Midbrain (tissue), 1 donor: ENCODE measurements at regions not wholly inside any gene's neighbourhood (a gene's known extent, or its start where the extent isn't known, plus 50 kb on each side); places are given as distances from the start of the nearest gene placed in this dataset.
"Not testable (repeated sequence)": the region's sequence is repeated elsewhere in the genome, so short reads cannot be mapped to it uniquely, and the experiment has no call there.

Experiments used
- DNase-seq: peaks from one replicate; lab custom pipeline; 2025; lab: John Stamatoyannopoulos, UW

DNA sequence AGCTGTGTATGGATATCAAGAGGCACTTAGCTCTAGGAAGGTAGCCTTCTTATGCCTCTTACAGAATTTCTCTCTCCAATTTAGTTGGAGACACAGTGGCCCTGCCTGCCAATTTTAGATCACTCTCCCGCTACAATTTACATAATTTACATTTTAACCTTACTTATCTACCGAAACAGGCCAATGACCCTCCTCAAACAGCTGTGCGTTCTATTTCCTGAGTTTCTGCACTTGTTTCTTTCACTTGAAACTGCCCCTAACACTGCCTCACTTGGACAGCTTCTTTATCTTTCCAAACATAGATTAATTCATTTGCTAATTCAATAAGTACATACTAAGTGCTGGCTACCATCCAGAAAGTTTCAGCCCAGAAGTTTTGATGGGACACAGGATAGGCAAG is 52.9 kb upstream of the HDDC2 start:
- DNase-seq, result no peak

DNA sequence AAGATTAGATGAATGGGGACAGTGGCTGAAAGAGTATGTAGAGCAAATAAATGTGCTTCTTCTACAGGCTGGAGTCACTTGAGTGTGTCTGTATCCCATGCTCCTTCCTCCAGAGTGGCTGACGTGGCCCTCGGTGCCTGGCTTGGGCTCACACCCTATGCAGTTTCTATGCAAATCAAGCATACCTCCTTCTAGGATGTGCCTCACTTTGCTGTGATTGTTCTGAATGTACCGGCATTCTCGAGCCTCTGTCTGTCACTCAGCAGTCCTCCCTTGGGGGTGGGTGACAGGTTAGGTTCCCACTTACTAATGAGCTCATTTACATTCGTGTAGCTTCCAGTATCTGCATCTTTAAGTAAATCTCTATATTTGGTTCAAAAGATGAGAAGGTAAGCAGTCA is 55.1 kb upstream of the HDDC2 start:
- no peak for DNase-seq

DNA sequence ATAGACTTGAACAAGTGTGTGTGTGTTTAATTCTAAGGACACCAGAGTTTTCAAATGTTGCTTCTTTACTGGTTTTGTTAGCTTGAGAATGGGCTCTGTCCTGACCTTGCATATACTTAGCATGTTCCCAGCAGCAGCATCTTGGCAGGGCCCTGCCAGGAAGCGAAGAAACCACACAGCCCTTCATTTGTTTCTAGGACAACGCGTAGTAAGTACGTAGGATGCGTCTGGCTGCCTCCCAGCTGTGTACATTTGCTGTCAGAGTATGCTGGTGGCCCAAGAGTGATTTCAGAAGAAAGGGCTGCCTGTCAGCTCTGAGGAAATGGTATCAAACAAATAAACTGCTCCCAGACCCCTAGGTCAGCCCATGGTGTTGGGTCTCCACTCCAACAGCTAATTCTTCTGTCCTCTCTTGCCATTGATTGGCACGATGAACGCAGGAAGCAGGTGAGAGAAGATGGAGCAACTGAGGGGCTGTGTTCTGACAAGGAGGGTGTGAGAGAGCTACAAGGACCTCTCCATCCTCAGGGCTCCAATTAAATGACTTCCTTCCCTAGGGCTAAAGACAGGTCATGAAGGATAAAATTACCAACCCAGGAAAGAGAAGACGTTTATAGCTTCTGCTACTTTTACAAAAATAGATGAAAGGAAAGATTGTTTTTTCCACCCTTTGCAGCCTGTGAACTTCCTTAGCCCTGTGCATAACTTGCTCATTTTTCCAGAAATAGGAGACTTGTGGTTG is 55.9 kb upstream of the HDDC2 start:
- no peak for DNase-seq

DNA sequence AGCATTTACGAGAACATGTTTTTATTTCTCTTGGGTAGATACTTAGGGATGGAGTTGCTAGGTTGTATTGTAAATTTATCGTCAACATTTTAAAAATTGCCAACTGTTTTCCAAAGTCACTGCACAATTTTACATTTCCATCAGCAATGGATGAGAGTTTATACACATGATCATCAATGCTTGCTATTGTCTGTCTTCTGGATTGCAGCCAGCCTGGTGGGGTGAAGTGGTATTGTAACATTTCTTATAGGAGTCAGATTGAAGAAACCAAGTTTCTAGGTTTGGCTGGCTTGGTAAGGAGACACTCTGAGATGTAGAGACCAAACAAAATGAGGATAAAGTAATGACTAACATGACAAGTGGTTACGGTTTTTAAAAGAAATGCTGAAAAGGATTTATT is 57.1 kb upstream of the HDDC2 start:
- DNase-seq, result no peak

DNA sequence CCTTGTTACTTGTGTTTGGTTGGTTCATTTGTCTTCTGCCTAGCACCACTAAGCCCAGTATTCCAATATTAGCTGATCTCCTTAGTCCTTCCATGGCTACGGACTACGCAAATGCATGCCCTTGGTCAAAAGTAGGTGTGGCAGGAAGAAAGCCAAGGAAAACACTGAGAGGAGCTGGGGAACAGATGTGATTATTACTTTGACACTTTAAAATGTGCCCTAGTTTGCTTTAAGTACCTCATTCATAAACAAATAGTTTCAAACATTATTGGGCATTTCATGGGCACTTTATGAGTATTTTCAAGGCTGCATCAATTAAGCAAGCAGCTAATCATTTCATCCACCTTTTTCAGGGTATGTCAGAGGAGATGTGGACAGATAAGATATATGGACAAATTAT is 60.1 kb upstream of the HDDC2 start:
- no peak for DNase-seq

DNA sequence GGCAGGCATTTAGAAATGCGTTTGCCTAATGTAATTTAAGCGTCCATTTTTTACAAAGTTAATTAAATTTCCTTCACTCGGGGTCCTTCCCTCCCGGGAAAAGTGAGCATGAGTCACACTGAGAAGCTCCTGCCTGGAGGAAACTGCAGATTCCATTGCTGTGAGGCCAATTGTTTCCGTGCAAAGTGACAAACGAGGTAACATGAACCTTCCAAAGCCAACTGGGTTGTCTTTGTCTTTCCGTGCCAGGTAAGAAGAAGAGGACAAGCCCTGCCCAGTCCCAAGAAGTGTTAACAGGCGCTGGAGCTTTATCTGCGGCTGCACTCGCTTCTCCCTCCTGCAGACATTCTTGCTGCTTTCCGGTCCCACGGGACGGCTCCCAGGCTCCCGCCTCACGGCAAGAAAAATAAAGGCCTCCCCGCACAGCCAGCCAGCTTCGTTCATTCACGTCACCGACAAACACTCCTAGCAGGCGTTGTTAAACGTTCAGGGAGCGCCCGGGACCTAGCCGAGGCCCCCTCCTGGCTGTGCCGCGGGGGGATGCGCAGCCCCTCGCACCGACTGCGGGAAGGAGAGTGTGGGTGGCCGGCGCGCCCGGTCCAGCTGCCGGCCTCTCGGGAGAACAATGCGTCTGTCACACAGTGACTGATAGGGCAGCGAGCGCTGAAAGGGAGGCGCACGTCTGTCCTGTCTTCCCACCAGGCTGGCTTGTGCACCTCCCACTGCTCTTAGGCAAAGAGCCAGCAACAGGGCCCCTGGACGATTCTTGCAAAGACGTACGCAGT is 61.5 kb upstream of the HDDC2 start:
- peak; percentile 16 for DNase-seq

DNA sequence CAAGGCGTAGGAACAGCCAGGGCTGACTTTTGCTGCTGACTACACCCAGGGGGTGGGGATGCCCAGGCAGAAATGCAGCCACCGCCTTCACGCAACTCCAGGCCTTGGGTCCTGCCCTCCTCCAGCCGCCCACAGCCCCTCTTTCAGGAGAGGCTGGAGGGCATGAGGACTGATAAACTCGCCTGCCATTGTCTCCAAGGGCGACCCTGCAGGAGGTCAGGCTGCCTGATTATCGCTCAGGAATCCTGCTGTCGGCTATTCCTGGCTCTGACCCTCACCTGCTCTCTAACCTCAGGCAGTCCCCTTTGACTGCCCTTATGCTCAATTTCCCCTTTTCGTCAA is 62.0 kb upstream of the HDDC2 start:
- no peak for DNase-seq

DNA sequence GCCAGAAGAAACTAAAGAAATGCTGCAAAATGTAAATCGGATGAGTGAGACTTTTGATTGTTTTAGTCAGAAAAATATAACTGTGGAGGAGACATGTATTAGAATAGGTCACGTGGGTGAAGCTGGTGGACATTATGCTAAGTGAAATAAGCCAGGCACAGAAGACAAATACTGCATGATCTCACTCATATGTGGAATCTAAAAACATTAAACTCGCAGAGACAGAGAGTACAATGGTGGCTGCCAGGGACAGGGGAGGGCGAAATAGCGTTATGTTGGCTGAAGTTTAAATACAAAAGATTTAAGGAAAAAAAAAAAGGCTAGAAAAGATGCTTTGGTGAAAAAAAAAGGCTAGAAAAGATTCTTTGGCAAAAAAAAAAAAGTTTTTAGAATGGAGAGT is 63.5 kb upstream of the HDDC2 start:
- no peak for DNase-seq

DNA sequence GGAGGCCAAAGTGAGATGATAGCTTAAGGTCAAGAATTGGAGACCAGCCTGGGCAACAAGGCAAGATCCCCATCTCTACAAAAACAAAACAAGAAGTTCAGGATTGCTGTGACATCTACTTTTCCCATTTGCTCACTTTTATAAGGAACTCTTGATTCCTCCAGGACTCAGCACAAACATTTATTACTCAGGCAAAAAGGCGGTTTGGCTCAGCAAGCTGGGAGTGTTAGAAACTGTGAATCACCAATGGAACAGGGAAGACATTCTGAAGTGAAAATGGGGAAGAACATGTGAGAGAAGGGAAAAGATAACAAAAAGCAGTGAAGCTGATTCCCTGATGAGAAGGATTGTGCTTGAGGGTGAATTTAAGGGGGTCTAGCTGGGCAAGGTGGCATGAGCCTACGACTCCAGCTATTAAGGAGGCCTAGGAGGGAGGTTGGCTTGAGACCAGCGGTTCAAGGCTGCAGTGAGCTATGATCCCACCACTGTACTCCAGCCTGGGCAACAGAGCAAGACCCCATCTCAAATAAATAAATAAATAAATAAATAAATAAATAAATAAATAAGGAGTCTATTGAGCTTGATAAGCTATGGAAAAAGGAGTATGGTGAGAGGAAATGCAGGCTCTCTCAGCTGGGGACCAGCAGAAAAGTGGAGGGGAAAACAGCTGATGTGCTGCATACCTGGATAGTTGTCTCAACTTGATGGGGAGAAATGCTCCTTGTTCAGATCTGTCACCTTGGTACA is 65.4 kb upstream of the HDDC2 start:
- DNase-seq, result no peak

DNA sequence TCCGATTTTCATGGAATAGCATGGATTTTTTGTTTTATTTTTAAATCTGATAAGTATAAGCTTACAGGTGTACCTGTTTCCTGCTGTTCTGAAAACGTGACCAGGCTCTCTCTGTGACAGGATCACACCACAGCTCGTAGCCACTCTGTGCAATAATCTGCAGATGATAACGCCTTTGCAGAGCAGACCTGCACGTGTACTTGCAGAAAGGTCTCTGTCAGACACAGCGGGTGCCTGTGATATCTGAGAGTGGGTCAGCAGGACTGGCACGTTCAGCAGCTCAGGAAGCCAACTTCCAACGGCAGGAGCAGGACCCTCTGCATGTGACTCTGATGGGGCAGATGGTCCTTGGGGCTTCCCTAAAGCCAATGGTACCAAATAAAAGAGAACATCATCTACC is 68.6 kb upstream of the HDDC2 start:
- no peak for DNase-seq

DNA sequence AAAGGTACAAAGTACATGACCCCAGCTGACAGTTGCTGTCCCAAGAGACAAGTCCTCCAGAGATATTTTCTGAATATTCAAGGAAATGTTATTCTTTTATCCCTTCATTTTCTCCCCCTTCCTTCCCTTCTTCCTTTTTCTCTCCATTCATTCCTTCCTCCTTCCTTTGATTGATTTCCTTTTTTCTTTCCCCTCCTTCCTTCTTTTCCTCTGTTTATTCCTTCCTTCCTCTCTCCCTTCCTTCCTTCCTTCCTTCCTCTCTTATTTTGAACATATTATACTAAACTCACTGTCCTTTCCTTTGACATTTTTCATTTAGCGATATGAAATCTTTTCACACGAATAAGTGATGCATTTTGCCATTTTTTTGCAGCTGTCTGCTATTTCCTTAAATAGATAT is 73.2 kb upstream of the HDDC2 start:
- DNase-seq, result no peak

DNA sequence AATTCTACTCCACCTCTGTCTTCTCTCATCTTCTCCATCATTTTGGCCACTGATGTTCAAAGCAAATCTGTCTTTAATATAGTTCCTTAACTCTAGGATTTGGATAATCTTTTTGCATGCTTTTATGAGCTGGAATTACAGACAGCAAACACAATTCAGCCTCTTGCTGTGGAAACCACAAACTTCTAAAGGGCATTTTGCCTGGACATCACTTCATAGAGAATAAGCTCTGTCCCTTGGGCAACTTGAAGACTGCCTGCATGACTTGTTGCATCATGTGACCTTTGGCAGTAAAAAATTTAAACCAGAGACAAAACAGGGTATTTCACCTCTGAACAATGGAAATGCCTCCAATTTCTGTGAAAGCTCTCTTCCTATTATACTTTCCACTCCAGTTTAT is 74.1 kb upstream of the HDDC2 start:
- DNase-seq, result no peak

DNA sequence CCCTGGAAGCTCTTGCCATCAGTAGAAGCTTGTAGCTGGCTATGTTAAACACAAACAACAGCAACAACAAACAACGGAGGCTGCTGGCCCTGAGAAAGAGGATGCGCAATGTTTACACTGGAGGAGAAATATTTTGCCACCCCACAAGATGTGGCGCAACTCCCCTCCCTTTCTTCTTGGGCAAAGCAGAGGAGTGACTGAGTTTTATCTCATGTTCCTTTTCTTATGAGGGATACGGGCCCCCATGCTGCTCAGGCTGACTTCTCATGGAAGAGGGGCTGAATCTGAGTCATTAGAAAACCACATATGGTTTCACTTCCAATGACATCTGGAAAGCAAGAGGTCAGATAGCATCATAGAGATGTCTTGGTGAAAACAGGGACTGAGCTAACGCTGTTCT is 75.9 kb upstream of the HDDC2 start:
- DNase-seq, result no peak

DNA sequence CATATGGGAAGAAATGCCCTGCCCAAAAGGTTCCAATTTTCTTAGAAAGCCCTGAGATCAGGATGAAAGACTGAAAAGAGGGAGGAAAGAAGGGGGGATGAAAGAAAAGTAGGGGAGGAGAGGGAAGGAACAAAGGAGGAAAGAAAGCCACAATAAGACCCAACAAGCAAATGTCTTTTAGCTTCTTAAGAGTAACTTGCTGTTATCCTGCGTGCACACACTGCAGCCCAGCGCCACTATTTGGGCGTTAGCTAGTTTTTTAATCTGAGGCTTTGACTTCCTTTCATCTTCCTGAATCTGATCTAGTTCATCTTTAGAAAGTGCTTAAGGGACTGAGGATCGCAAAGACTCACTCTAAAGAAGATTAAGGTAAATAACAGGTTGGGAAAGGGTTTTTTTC is 77.4 kb upstream of the HDDC2 start:
- no peak for DNase-seq

DNA sequence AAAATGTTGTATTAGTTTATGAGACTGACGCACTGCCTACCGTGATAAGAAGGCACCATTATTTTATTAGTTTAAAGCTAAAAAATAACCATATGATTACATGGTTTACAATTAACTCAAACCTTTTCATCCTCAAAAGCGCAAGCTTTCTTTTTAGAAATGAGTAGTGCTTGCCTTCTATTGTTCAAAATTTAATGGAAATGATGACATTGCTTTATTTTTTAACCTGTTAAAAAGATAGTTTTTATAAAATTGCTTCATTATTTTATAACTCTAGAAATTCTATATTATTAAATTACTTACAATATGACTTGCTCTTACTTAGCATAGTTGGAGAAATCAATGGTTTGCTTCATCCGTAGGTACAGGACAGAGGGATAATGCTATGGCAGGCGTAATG is 78.7 kb upstream of the HDDC2 start:
- no peak for DNase-seq

DNA sequence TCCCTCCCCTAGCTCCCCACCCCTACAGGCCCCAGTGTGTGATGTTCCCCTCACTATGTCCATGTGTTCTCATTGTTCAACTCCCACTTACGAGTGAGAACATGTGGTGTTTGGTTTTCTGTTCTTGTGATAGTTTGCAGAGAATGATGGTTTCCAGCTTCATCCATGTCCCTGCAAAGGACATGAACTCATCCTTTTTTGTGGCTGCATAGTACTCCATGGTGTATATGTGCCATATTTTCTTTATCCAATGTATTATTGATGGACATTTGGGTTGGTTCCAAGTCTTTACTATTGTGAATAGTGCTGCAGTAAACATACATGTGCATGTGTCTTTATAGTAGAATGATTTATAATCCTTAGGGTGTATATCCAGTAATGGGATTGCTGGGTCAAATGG is 84.6 kb upstream of the HDDC2 start:
- DNase-seq, result not testable (repeated sequence)

DNA sequence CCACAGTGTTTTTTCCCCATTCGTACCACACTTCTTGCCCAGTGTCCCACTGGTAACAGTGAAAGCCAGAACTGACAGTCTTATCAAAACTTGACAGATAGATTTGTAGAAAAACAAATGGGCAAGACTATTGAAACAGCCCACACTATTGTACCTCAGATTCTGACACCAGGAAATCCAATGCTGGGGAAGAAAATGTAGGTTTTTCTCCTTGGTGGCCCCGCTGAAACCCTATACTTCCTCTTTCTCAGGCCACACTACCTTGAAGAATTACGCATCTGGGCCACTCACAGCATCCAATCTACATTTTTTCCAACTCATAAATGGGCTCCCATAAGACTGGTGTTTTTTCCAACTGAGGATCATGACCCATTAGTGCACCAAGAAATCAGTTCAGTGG is 90.9 kb upstream of the HDDC2 start:
- DNase-seq, result no peak

DNA sequence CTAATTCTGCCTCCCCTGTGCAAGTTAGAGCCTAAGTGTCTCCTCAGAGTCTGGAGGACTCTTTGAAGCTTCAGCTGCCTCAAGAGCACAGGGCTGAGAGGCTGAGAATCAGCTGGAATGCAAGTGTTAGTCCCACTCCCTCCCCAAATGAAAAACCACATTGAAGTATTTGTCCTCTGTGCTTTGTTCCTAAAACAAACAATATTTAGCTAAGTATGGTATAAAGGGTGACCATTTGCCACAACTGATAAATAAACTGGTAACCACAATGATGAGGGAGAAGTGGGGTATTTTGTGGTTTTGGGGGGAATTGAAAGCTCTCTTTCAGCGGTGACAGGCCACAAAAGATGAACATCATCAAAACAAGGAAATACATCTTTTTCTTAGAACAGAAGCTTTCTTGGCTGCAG is 91.7 kb upstream of the HDDC2 start:
- DNase-seq, result no peak

DNA sequence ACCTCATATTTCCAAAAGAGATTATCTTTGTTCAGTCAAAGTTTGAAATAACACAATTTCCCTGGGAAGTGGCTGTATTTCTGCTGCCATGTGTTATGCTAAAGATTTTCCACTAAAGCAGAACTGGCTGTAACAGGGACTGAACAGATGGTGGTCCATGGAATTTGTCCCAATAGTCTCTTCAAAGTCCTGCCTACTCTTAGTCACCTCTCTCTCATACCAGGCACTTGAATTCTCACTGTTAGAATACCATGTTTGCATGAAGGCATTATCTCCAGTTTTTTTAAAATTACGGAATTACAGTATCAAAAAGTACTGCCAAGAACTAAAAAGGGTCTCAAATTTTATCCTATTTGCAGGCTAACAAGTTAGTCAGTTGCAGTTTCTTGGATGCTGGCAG is 105.0 kb upstream of the HDDC2 start:
- DNase-seq, result no peak

DNA sequence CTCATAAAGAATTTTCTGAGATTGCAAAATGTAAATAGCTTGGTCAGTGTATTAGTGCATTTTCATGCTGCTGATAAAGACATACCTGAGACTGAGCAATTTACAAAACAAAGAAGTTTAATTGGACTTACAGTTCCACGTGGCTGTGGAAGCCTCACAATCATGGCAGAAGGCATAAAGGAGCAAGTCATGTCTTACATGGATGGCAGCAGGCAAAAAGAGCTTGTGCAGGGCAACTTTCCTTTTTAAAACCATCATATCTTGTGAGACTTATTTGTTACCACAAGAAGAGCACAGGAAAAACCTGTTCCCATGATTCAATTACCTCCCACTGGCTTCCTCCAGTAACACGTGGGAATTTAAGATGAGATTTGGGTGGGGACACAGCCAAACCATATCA is 112.7 kb upstream of the HDDC2 start:
- DNase-seq, result no peak

DNA sequence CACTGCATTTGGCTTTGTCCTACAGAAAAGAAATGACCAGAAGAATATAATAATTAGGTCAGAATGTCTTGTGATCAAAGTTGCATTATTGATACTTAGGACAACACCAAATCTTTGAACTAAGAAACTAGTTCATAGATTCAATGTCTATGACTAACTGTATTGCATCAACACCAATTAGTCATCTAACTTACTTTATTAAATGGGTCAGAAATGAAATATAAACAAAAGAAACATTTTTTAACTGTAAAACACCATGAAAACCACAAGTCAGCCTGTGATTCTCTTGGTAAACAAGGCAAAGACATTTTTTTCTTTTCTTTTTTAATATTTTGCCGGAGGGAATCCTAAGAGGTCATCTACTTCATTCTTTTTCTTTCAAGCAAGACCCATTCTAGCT is 114.1 kb upstream of the HDDC2 start:
- no peak for DNase-seq

DNA sequence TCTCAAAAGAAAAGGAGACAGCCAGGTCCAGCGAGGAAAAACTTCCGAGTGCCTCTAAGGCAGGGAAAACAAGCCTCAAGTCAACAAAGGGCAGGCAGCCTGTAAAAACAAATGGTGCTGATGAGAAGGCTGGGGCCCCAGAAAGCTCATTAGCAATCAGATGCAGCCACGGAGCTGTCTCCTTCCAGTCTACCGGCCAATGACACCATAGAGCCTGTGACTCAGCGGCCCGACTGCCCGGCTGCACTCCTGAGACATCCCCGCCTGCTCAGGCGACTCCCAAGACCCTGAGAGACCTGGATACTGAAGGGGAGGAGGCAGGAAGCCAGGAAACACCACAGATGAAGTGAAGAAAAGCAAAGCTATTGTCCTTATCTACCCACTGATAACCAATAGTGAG is 120.1 kb upstream of the HDDC2 start:
- peak; percentile 27 for DNase-seq

DNA sequence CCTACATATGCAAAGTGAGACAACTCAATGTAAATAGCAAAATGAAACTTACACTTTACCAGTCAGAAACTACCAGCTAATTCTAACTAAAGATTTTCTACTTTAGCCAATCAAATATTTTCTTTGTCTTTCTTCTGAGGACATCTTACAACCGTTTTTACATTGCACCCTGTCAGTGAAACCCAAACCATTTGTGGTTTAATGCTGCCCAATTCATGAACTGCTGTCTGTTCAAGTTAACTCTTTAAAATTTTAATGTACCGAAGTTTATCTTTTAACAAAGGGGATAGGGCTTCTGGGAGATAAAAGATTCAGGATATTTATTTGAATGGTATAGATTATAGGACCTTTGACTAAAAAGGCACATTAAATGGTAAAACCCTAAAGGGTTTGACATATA is 121.3 kb upstream of the HDDC2 start:
- no peak for DNase-seq
